SK-N-SH (cell line): ENCODE measurements at regions not wholly inside any gene's neighbourhood (a gene's known extent, or its start where the extent isn't known, plus 50 kb on each side); places are given as distances from the start of the nearest gene placed in this dataset.

ENCODE experiments used
- CTCF ChIA-PET: fragments of 300-600, 350-600 bp; formaldehyde crosslinking; extraction: SDS; loops from one replicate; lab custom pipeline; 2021; lab: Yijun Ruan, JAX
- POLR2A ChIA-PET: fragments of 350-600 bp; sonication (Branson Sonifier 250); formaldehyde crosslinking; extraction: SDS; loops from one replicate; lab custom pipeline; 2020; ENCODE audit warnings: antibody characterized with exemption, inconsistent platforms; lab: Yijun Ruan, JAX
- DNase-seq: peaks from one replicate; pipeline ENCODE4 v3.0.0; 2012
- H2AFZ ChIP-seq: fragments of 200-600 bp; sonication (generic); 2 replicates; pipeline ENCODE4 v1.8.1; 2016; ENCODE audit warnings: antibody characterized with exemption, mild to moderate bottlenecking, low read depth
- H3F3A ChIP-seq: fragments of 200-600 bp; sonication (generic); replicated peaks from 2 replicates; pipeline ENCODE3; 2016; ENCODE audit warnings: antibody characterized with exemption, mild to moderate bottlenecking; ENCODE audit not compliant: insufficient read depth
- H3K27ac ChIP-seq, 2 experiments: fragments of 200-500 bp in 1 of 2; fragments of 200-600 bp in 1 of 2; sonication (Bioruptor generic) in 1 of 2; sonication (generic), shearing (Covaris generic) in 1 of 2; 2 replicates each; pipeline versions ENCODE4 v1.5.1 to v1.6.1; 2014 to 2016; ENCODE audit warnings: low read depth in 2 of 2, inconsistent platforms in 1 of 2, low read length in 1 of 2, mild to moderate bottlenecking in 1 of 2, mixed read lengths in 1 of 2
- H3K27me3 ChIP-seq: fragments of 200-600 bp; sonication (generic), shearing (Covaris generic); 2 replicates; pipeline ENCODE4 v1.6.1; 2016; ENCODE audit warnings: mixed run types; ENCODE audit not compliant: insufficient read depth
- H3K36me3 ChIP-seq, 2 experiments: fragments of 200-500 bp in 1 of 2; fragments of 200-600 bp in 1 of 2; sonication (Bioruptor generic) in 1 of 2; sonication (generic) in 1 of 2; replicated peaks in 1 of 2; 2 replicates each; pipeline versions ENCODE3 to v1.5.1; 2014 to 2016; ENCODE audit warnings: low read length in 1 of 2, mild to moderate bottlenecking in 1 of 2; ENCODE audit not compliant: insufficient read depth in 2 of 2, control insufficient read depth in 1 of 2
- H3K4me1 ChIP-seq, 2 experiments: fragments of 200-500 bp in 1 of 2; fragments of 200-600 bp in 1 of 2; sonication (Bioruptor generic) in 1 of 2; sonication (generic), shearing (Covaris generic) in 1 of 2; 2 replicates each; pipeline versions ENCODE4 v1.5.1 to v1.6.1; 2014 to 2016; ENCODE audit warnings: low read depth in 1 of 2, low read length in 1 of 2, mixed run types in 1 of 2; ENCODE audit not compliant: insufficient read depth in 2 of 2, control insufficient read depth in 1 of 2
- H3K4me2 ChIP-seq: fragments of 200-600 bp; sonication (generic), shearing (Covaris generic); 2 replicates; pipeline ENCODE4 v1.6.1; 2017; ENCODE audit warnings: mixed run types
- H3K4me3 ChIP-seq, 2 experiments: fragments of 200-500 bp in 1 of 2; fragments of 200-600 bp in 1 of 2; sonication (Bioruptor generic) in 1 of 2; sonication (generic), shearing (Covaris generic) in 1 of 2; 2 replicates each; pipeline versions ENCODE4 v1.5.1 to v1.8.1; 2014 to 2016; ENCODE audit warnings: low read depth in 2 of 2, inconsistent platforms in 1 of 2, low read length in 1 of 2, mild to moderate bottlenecking in 1 of 2, mixed read lengths in 1 of 2, moderate library complexity in 1 of 2
- H3K79me2 ChIP-seq: fragments of 200-600 bp; sonication (generic); 2 replicates; pipeline ENCODE4 v1.8.1; 2017; ENCODE audit warnings: mild to moderate bottlenecking; ENCODE audit not compliant: insufficient read depth
- H3K9ac ChIP-seq: fragments of 200-600 bp; sonication (generic); 2 replicates; pipeline ENCODE4 v1.6.1; 2017; ENCODE audit warnings: mixed run types
- H3K9me2 ChIP-seq: fragments of 200-600 bp; sonication (generic); 2 replicates; pipeline ENCODE4 v1.6.1; 2017; ENCODE audit warnings: mixed run types
- H3K9me3 ChIP-seq: fragments of 200-600 bp; sonication (generic); 2 replicates; pipeline ENCODE4 v1.6.1; 2017; ENCODE audit warnings: mixed run types, mild to moderate bottlenecking, moderate library complexity
- H4K20me1 ChIP-seq: fragments of 200-600 bp; sonication (generic); 2 replicates; pipeline ENCODE4 v1.6.1; 2017; ENCODE audit warnings: mild to moderate bottlenecking, mixed run types; ENCODE audit not compliant: insufficient read depth
- CHD2 ChIP-seq: fragments of 150-350 bp; IDR thresholded peaks from 2 replicates; pipeline ENCODE4 v1.6.1; 2018; ENCODE audit warnings: low read length; ENCODE audit not compliant: partially characterized antibody
- ELF1 ChIP-seq: IDR thresholded peaks from 2 replicates; pipeline ENCODE4 v1.4.0; 2012
- EZH2phosphoT487 ChIP-seq: fragments of 200-600 bp; sonication (generic); IDR thresholded peaks from 2 replicates; pipeline ENCODE4 v1.6.1; 2017; ENCODE audit warnings: low read depth, mixed run types, mild to moderate bottlenecking, antibody characterized with exemption, moderate library complexity, borderline replicate concordance
- FOSL2 ChIP-seq: IDR thresholded peaks from 2 replicates; pipeline ENCODE4 v1.4.0; 2012; ENCODE audit warnings: low read depth, mild to moderate bottlenecking, moderate library complexity, borderline replicate concordance
- GABPA ChIP-seq: IDR thresholded peaks from 2 replicates; pipeline ENCODE4 v1.4.0; 2012; ENCODE audit warnings: low read depth, mild to moderate bottlenecking
- GATA2 ChIP-seq: sonication (generic); formaldehyde crosslinking; IDR thresholded peaks from 2 replicates; pipeline ENCODE4 v1.5.0; 2020; ENCODE audit warnings: mild to moderate bottlenecking, missing genetic modification reagents
- JUND ChIP-seq: IDR thresholded peaks from 2 replicates; pipeline ENCODE4 v1.4.0; 2012
- MEF2A ChIP-seq: IDR thresholded peaks from 2 replicates; pipeline ENCODE4 v1.4.0; 2012; ENCODE audit warnings: low read depth, borderline replicate concordance
- NFIC ChIP-seq: IDR thresholded peaks from 2 replicates; pipeline ENCODE4 v1.4.0; 2012; ENCODE audit warnings: borderline replicate concordance
- NRF1 ChIP-seq: IDR thresholded peaks from 2 replicates; pipeline ENCODE4 v1.6.1; 2012; ENCODE audit warnings: low read depth, mild to moderate bottlenecking, low read length
- PBX3 ChIP-seq: IDR thresholded peaks from 2 replicates; pipeline ENCODE4; 2012
- RCOR1 ChIP-seq: fragments of 150-350 bp; IDR thresholded peaks from 2 replicates; pipeline ENCODE4 v1.6.1; 2017; ENCODE audit warnings: antibody characterized with exemption, low read length
- REST ChIP-seq: IDR thresholded peaks from 2 replicates; pipeline ENCODE4 v1.6.1; 2012; ENCODE audit warnings: mild to moderate bottlenecking, low read depth, low read length, moderate library complexity
- SMC3 ChIP-seq: IDR thresholded peaks from 2 replicates; pipeline ENCODE4 v1.6.1; 2012; ENCODE audit warnings: low read depth, low read length, improper control_type of control experiment
- TAF1 ChIP-seq: IDR thresholded peaks from 2 replicates; pipeline ENCODE4 v1.6.1; 2012; ENCODE audit warnings: low read depth, mild to moderate bottlenecking, low read length, moderate library complexity, borderline replicate concordance
- TCF12 ChIP-seq: IDR thresholded peaks from 2 replicates; pipeline ENCODE4 v1.4.0; 2012
- TEAD4 ChIP-seq: IDR thresholded peaks from 2 replicates; pipeline ENCODE4 v1.4.0; 2012; ENCODE audit warnings: mild to moderate bottlenecking, borderline replicate concordance; ENCODE audit not compliant: insufficient read depth
- USF2 ChIP-seq: fragments of 150-350 bp; IDR thresholded peaks from 2 replicates; pipeline ENCODE4 v1.6.1; 2017; ENCODE audit warnings: antibody characterized with exemption, low read length, low read depth, borderline replicate concordance
- YY1 ChIP-seq: IDR thresholded peaks from 2 replicates; pipeline ENCODE4 v1.4.0; 2012; ENCODE audit warnings: low read depth, mild to moderate bottlenecking
- WGBS: methylation state at CpG from one replicate; pipeline ENCODE4 v1.1.6; 2017; ENCODE audit warnings: low lambda C conversion rate; 5-methylcytosine and 5-hydroxymethylcytosine counted together
- TF ChIP-seq, protein P1 (sequence below): IDR thresholded peaks from 2 replicates; pipeline ENCODE4 v1.4.0; 2012; ENCODE audit warnings: low read depth, borderline replicate concordance
- TF ChIP-seq, protein P2 (sequence below): IDR thresholded peaks from 2 replicates; pipeline ENCODE4 v1.4.0; 2012; ENCODE audit warnings: low read depth
- TF ChIP-seq, protein P3 (sequence below): IDR thresholded peaks from 2 replicates; pipeline ENCODE4 v1.4.0; 2012; ENCODE audit warnings: low read depth, borderline replicate concordance

- no peaks in the 10 kb centered on the region for H3K79me2 ChIP-seq
- no peaks in the 10 kb centered on the region for H3K4me1 ChIP-seq
- ChIA-PET CTCF (no interaction called here), POLR2A (no interaction called here)
- H4K20me1 ChIP-seq = no peaks in the 10 kb centered on the region
- WGBS = 69% methylated on average over 4 of the region's 4 CpGs
- H3K4me3 ChIP-seq = no peak overlapping the region
- no peaks in the 10 kb centered on the region for H3K9me2 ChIP-seq
- DNase-seq = no peak
- H3K36me3 ChIP-seq = no peaks in the 10 kb centered on the region
- no peaks in the 10 kb centered on the region for H3F3A ChIP-seq
- H3K27me3 ChIP-seq = no peaks in the 10 kb centered on the region; the same call in 1 of the 2 replicates
- H3K4me2 ChIP-seq = no peak overlapping the region
- H2AFZ ChIP-seq = no peak overlapping the region
- no peak for TF ChIP-seq CHD2
- TF ChIP-seq, protein P1, sequence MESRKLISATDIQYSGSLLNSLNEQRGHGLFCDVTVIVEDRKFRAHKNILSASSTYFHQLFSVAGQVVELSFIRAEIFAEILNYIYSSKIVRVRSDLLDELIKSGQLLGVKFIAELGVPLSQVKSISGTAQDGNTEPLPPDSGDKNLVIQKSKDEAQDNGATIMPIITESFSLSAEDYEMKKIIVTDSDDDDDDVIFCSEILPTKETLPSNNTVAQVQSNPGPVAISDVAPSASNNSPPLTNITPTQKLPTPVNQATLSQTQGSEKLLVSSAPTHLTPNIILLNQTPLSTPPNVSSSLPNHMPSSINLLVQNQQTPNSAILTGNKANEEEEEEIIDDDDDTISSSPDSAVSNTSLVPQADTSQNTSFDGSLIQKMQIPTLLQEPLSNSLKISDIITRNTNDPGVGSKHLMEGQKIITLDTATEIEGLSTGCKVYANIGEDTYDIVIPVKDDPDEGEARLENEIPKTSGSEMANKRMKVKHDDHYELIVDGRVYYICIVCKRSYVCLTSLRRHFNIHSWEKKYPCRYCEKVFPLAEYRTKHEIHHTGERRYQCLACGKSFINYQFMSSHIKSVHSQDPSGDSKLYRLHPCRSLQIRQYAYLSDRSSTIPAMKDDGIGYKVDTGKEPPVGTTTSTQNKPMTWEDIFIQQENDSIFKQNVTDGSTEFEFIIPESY = no peak
- TF ChIP-seq PBX3 = no peak
- TF ChIP-seq, protein P2, sequence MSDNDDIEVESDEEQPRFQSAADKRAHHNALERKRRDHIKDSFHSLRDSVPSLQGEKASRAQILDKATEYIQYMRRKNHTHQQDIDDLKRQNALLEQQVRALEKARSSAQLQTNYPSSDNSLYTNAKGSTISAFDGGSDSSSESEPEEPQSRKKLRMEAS = no peak
- no peak for TF ChIP-seq GATA2 (CRISPR knock-in tag)
- no peak for TF ChIP-seq USF2
- TF ChIP-seq TAF1 = no peak
- TF ChIP-seq RCOR1 = no peak
- TF ChIP-seq GABPA = no peak
- TF ChIP-seq JUND = no peak
- no peak for TF ChIP-seq TCF12
- TF ChIP-seq NFIC = no peak
- no peak for TF ChIP-seq TEAD4
- TF ChIP-seq FOSL2 = no peak
- no peak for TF ChIP-seq NRF1
- no peak overlapping the region for H3K27ac ChIP-seq
- no peaks in the 10 kb centered on the region for H3K9me3 ChIP-seq
- no peak overlapping the region for H3K9ac ChIP-seq
Observed at GRCh38 chr16:77548151-77548550, 113.3 kb upstream of the ADAMTS18 start.

DNA sequence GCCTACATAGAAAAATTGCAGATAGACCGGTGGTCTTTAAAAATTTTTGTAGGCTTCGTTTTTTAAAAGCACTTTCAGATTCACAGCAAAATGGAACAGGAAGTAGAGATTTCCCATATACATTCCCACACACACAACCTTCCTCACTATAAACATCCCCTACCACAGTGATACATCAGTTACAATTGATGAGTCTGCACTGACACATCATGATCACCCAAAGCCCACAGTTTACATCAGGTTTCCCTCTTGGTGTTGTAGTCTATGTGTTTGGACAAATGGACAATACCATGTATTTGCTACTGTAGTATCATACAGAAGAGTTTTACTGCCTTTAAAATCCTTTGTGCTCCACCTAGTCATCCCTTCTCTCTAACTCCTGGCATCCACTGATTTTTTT lies 113.9 kb upstream of the ADAMTS18 start:
- H2AFZ ChIP-seq = no peak overlapping the region
- no peaks in the 10 kb centered on the region for H4K20me1 ChIP-seq
- POLR2A ChIA-PET = no interaction called here
- no peaks in the 10 kb centered on the region for H3K9me2 ChIP-seq
- H3K27ac ChIP-seq = no peak overlapping the region
- no peak overlapping the region for H3K4me3 ChIP-seq
- H3K27me3 ChIP-seq = no peaks in the 10 kb centered on the region; the same call in 1 of the 2 replicates
- no peaks in the 10 kb centered on the region for H3K36me3 ChIP-seq
- no peaks in the 10 kb centered on the region for H3K4me1 ChIP-seq
- no peaks in the 10 kb centered on the region for H3F3A ChIP-seq
- CTCF ChIA-PET = interaction anchor here (0.8 kb wide), 1 partner anchor 313 kb away, joined by 3 read pairs; no protein-coding TSS in a partner anchor
- H3K79me2 ChIP-seq = no peaks in the 10 kb centered on the region
- no peaks in the 10 kb centered on the region for H3K9me3 ChIP-seq
- 42% methylated on average over 2 of the region's 2 CpGs for WGBS
- no peak for DNase-seq
- no peak overlapping the region for H3K9ac ChIP-seq
- no peak overlapping the region for H3K4me2 ChIP-seq
- TF ChIP-seq, protein P3, sequence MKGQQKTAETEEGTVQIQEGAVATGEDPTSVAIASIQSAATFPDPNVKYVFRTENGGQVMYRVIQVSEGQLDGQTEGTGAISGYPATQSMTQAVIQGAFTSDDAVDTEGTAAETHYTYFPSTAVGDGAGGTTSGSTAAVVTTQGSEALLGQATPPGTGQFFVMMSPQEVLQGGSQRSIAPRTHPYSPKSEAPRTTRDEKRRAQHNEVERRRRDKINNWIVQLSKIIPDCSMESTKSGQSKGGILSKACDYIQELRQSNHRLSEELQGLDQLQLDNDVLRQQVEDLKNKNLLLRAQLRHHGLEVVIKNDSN = no peak
- TF ChIP-seq MEF2A = no peak
- TF ChIP-seq TAF1 = no peak
- TF ChIP-seq REST = no peak
- no peak for TF ChIP-seq SMC3
- no peak for TF ChIP-seq EZH2phosphoT487
- no peak for TF ChIP-seq YY1
- TF ChIP-seq ELF1 = no peak
- no peak for TF ChIP-seq JUND
